GM18873 (cell line): ENCODE measurements at regions not wholly inside any gene's neighbourhood (a gene's known extent, or its start where the extent isn't known, plus 50 kb on each side); places are given as distances from the start of the nearest gene placed in this dataset.

ENCODE experiments used
- ATAC-seq: cut with Tn5 transposase; IDR thresholded peaks from one replicate; pipeline ENCODE4 v1.9.1; 2021; ENCODE audit warnings: mild to moderate bottlenecking, moderate library complexity, moderate number of reproducible peaks; ENCODE audit not compliant: unreplicated experiment, low FRiP score

DNA sequence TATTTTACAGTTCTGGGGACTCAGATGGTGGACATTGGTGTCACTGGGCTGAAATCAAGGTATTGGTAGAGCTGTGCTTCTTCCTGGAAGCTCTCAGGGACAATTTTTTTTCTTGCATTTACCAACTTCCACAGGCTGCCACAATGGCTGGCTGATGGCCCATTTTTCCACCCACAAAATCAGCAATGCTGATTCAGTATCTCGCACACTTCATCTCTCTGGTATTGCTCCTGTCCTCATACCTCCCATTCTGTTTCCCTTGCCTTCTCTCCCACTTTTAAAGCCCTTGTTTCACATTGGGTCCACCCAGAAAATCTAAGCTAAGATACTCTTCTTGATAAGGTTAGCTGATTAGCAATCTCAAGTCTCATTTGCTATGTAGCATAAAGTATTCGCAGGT, 530.9 kb upstream of the POM121L12 start:
- ATAC-seq: no peak

DNA sequence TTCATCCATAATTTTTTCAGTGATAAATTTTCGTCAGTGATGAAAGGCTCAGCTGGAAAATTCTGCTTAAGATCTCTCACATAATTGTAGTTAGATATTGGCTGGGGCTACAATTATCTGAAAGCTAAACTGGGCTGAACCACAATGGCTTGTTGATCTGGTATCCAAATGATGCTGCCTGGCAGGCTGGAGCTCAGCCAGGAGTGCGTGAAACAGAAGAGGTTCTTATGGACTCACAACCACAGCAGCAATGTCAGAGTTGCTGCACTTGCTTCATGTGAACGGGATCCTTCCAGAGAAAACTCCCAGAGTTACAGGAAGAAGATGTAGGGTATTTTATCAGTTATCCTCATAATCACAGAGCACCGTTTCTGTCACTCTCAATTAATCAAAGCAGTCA, 533.2 kb upstream of the POM121L12 start:
- no peak for ATAC-seq

DNA sequence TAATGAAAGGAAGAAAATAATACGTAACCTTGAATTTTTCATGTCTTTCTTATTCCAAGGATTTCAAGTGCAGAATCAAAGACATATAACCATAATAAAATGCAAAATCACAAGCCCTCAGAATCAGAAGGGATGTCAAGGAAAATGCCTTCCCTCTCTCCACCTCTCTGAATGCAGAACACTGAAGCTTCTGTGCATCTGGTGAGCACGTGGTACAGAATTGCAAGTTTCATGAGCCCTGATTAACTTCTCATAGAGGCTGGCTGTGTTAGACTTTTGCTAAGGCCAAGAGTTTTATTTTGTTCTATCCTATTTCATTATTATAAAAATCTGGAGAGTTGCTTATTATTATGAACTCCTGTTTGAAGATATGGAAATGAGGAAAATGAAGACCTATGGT, 533.7 kb upstream of the POM121L12 start:
- ATAC-seq: no peak

DNA sequence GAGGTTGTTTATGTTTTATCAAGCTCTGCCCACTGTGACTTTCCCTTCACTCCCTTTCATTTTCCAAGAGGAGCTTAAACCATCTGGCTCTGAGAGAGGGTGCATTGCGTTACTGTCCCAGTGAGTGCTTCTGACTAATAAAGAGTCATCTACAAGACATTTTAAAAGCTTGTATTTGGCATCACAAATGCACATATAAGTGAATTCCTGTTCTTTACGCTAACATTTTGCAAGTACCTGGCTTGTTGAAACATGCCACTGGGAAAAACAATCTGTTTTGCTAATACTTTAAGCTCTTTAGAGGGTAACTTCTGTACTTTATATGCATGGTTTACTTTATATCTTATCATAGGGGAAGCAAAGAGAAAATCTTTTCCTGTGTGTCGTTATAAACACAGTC, 534.6 kb upstream of the POM121L12 start:
- ATAC-seq: no peak

DNA sequence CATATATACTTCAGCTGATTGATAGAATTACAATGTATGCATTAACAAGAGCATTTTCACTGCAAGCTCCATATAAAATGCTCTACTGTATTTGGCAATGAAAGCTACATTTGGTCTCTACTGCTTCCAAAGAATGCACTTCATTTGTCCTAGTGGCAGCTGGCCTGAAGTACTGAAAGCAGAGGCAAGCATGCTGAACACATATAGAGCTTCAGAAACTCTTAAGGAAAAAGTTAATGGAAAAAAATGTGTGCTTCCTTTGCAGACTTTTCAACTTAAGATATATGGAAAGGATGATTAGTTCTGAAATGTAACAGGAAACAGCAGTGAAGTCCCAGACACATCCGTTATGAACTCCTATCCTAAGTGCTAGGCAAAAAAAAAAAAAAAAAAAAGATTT, 537.1 kb upstream of the POM121L12 start:
- ATAC-seq: no peak

DNA sequence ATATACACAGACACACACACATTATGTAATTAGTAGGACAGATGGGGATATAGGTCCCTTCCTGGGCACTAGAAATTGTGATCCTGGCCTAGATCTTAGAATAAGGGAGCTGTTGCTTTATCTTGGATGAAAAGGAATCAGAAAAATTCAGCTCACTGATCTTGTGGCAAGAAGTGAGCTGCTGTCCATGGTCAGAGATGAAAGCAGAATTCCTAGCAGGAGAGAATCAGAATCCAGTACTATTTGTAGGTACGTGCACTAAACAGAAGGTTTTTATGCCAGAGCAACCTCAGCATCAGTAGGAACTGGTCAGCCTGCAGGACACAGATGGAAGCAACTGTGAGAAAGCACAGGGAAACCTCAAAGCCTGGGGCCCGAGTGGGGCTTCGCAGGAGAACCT, 549.2 kb upstream of the POM121L12 start:
- no peak for ATAC-seq

DNA sequence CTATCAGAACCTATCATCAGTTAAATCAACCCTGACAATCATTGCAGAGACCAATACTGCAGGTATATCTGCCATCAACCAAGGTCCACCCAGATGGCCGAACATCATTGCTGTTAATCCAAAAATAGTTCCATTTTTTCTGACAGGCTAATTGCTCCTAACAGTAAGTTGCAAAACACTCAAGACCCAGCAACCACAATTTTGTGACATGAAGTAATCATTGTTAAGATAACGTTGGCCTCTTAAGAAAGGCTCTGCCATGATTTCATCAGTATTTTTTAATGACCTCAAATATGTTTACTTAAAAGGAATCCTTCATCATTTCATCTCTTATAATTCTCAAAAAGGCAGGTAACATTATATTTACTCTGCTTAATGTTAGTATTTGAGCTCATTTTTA, 553.4 kb upstream of the POM121L12 start:
- no peak for ATAC-seq

DNA sequence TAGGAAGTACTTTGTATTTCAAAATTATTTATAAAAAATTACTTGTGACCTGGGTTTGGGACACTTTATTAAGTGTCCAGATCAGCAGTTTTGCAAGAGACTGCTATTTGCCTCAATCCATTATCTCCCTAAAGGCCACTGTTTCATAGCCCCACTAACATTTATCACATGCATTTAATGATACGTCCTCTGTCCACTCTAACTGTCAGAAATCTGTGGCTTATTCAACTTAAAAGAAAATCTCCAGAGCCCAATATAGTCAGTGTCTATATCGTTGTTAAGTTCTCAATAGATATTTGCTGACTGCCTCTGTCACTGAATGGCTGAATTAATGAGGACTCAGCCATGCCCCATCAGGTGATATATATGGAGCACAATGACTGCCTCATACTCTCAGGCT, 553.9 kb upstream of the POM121L12 start:
- no peak for ATAC-seq

DNA sequence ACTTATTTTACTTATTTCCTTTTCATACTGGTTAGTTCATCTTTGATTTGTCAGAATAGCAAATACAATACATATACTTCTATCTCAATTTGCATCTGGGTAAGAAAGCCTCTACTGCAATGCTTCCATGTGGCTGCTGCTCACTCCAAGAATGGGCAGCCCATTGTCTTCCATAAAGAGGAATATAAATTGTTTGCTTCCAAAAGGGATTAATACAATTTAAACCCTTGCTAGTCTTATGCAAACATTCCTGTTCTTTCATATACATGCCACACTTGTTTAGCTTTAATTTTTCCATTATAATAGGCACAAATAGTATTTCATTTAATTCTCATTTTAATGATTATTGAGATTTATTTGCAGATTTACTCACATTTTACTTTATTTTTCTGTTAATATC, 555.4 kb upstream of the POM121L12 start:
- ATAC-seq: no peak

DNA sequence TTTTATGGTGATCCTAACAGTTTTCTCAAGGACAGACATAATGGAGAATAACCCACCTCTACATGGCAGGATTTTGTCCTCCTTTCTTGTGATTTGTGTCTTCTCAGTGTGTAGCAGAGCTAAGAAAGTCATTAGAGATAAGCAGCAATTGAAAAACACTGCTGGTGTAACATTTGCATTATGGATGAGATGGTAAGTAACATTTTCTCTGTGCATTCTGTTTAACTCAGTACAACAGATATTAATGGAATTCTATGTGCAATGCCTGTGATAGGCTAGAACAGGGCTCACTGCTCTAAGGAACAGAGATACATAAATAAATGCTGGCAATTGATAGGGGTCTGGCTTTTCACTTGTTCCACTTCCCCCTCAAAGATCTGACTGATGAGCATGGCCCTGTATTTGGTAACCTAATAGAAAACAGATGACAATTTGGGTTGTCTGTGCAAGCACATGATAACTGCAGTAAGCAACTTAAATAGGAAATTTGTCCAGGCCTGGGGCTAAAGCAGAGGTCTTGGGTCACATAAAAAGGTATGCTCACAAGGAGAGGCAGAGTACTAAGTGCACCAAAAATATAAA, 560.3 kb upstream of the POM121L12 start:
- ATAC-seq: no peak

DNA sequence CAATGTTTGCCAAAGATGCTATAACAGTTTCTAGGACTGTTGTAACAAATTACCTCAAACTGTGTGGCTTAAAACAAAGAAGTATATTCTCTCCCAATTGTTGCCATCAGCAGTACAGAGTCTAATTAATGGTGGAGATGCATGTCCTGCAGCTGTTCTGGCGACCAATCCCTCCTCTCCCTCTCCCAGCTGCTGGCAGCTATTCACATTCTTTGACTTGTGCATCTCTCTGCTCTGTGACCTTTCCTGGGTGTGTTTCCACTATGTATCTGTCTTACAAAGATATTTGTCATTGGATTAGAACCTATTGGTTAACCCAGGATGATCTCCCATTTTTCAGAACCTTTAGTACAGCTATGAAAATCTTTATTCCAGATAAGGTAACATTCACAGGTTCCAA, 561.7 kb upstream of the POM121L12 start:
- ATAC-seq: no peak

DNA sequence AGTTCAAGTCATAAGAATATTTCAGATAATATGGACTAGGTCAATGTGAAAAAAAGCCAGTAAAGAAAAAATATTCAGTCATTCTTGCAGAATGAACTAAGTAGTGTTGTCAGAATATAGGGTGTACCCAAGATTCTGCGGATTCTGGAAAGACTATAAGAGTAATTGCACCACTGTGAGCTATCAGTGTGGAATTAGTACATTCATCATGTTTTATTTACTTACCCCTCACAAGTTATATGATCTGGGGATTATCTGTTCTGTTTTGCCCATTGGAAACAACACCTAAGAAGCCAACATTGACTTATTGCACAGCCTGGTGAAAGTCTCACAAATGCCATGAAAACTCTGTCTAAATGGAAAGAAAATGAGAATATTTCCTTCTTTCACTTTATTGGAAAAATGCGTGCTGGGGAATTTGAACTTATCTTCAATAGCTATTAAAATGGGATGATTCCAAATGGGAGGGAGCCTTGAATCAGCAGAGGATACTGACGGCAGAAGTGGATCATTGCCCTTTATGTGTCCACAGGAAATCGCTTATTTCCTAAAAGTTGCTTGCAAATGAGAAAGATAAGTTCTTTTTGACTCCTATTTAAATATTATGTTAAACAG, 563.3 kb upstream of the POM121L12 start:
- ATAC-seq: no peak

DNA sequence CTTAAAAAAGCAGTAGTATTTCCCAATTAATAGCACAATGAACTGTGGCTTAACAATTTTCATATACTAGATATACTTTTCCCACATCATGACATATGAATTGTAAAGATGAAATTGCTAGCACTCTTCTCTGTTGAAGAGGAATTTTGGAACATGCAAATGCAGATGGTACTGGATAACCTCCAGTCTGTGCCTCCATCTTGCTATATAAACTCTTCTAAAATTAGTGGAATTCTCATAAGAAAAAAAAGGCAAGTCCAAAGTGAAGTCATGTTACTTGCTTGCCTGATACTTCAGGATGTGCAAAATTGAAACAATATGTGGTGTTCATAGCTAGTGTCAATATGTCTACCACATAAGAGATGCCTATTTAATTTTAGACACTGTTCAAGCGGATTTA, 570.2 kb upstream of the POM121L12 start:
- no peak for ATAC-seq

DNA sequence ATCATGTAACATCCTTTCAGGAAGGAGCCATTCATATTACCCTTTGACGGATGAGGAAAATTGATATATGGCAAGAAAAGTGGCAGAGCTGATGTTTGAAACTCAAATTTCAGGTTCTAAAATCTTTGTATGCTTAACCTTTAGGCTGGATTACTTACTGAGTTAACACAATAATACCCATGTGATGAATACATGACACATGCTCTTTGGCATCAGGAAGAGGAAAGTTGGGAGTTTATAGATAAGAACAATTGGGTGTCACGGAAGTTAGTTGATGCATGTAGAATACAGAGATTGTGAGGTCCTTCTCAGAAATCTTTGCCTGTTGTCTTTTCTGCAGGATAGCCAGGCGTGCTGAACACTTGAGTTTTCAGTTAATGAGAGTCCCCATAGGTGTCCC, 572.1 kb upstream of the POM121L12 start:
- no peak for ATAC-seq

DNA sequence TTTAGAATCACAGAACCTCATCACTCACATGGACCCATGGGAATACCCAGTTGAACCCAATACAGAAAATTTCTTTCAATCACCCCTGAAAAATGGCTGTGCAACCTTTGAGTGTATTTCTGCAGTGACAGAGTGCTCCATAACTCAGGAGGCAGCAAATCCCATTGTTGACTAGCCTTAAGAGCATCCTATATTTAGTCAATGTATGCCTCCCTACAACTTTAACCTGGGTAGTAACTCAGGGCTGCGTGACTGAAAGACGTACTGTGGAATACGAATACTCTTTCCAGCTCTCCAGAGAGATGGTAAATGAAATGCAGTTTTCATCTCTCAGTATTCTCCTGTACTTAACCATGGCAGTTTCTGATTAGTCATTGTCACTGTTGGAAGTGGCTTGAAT, 573.0 kb upstream of the POM121L12 start:
- no peak for ATAC-seq

DNA sequence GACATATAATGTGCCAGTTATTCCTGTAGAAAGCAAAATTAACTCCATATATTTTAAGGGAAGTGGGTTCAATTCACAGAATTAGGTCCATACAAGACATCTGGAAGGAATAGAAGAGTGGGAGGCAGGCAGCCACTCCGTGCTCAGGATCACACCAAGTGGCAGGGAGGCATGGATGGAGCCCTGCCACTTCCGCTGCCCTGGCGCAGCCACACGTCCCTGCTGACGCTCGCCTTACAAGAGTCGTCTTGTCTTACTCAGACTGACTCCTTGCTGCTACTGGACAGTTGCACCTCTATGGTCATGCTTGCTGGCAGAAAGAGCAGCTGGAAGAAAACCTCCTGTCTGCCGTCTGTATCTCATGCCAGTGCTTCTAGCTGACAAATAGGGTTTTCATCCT, 579.9 kb upstream of the POM121L12 start:
- no peak for ATAC-seq

DNA sequence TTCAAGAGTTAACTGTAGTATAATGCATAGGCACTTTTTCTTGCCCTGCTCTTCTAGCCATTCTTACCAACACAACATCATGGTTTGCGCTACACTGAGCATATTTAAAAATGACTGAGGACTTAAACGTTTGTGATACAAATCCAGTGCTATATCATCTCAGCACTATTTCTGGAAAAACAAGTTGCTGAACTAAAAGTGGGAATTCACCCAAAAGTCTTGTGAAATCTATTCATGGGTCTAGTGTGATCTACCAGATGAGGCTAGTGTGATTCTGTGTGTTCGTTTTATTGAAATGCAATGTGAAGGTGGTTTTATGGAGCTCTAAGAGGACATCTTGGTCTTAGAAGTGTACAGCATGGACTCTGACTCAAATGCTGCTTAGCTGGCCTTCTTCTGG, 584.6 kb upstream of the POM121L12 start:
- no peak for ATAC-seq

DNA sequence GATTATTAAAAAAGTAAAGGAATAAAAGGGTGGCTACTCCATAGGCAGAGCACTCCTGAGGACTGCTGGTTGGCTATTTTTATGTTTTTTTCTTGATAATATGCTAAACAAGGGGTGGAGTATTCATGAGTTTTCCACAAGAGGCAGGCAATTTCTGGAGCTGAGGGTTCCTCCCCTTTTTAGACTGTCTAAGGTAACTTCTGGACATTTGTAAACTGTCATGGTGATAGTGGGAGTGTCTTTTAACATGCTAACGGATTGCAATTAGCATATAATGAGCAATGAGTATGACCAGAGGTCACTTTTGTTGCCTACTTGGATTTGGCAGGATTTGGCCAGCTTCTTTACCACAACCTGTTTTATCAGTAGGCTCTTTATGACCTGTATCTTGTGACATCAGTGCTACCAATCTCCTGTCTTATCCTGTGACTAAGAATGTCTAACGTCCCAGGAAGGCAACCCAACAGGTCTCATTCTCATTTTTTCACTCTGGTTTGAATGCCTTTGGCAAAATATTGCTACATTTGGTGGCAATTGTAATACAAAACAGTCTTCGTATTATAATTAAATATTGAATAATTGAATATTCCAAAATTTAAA, 587.8 kb upstream of the POM121L12 start:
- no peak for ATAC-seq

DNA sequence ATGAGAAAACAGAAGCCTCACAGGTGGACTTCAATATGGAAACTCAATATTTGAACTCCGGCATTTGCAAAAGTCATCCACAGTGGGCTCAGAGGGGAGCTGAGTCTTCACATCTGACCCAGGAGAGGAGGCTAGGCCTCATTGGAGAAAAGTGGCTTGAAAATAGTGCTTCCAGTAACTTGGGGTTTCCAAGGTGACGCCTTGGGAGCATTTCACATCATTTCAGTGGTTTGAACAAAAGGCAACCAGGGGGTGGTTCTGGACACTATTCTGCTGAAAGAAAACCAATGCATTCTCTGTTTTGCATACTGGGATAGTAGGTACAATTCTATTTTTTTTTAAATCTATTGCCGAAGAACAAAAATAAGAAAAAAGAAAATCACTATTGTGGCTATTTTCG, 599.2 kb upstream of the POM121L12 start:
- no peak for ATAC-seq

DNA sequence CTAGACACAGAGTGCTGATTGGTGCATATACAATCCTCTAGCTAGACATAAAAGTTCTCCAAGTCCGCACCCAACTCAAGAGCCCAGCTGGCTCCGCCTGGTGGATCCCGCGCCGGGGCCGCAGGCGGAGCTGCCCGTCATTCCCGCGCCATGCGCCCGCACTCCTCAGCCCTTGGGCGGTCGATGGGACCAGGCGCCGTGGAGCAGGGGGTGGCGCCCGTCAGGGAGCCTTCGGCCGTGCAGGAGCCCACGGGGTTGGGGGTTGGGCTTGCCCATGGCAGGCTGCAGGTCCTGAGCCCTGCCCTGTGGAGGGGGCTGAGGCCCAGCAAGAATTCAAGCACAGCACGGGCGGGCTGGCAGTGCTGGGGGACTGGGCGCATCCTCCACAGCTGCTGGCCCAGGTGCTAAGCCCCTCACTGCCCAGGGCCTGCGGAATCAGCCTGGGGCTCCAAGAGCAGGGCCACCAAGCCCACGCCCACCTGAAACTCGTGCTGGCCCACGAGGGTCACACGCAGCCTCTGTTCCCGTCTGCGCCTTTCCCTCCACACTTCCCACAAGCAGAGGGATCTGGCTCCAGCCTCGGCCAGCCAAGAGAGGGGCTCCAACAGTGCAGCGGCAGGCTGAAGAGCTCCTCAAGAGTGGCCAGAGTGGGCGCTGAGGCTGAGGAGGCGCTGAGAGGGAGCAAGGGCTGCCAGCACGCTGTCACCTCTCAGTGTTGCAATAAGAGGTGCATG, 604.2 kb upstream of the POM121L12 start:
- ATAC-seq: no peak

DNA sequence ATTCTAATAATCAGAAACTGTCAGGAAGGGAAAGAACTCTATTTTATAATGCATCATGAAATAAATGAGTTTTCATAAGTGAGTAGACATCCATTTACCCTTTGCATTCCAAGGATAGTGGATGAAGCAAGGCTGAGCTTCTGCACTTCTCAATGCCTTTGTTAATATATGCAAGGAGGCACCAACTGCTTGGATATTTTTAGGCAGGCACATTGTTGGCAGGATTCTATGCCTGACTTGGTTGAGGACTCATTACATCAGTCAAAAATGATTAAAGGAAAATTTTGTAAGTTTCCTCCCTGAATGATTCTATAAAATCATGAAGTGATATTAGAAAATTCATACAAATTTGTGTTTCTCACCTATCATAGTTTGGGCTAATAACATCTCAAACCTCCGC, 612.2 kb upstream of the POM121L12 start:
- no peak for ATAC-seq

DNA sequence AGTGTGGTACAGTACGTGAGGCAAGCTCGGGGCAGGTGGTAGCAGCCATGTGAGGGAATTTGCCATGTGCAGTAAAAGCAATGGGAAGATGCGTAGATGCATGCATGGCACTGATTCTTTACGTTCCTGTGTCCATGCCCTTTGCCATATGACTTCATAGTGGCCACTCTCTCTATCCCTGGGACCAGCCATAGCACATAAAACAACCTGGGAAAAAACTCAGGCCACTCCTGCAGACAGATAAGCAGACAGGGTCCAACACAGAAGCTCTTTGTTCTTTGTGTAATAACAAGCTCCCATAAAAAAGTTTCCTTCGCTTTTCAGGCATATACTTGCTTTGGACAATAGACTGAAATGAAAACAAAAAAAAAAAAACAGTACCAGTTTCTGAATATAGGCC, 622.4 kb upstream of the POM121L12 start:
- no peak for ATAC-seq
